ENCODE measurements at regions not wholly inside any gene's neighbourhood (a gene's known extent, or its start where the extent isn't known, plus 50 kb on each side); places are given as distances from the start of the nearest gene placed in this dataset.
"Not testable (repeated sequence)": the region's sequence is repeated elsewhere in the genome, so short reads cannot be mapped to it uniquely, and the experiment has no call there.

- DNase-seq (ENCODE audit: low read depth): no peak
Measured at GRCh38 chr14:104476437-104476836, 103.1 kb upstream of the C14orf180 start.

- no peak for DNase-seq (ENCODE audit: low read depth)
Measured at GRCh38 chr14:104477117-104477623, 102.4 kb upstream of the C14orf180 start.

- DNase-seq (ENCODE audit: low read depth): no peak
Measured at GRCh38 chr14:104477666-104478380, 101.7 kb upstream of the C14orf180 start.

GRCh38 chr14:104478656-104479055, 100.9 kb upstream of the C14orf180 start:
- no peak for DNase-seq (ENCODE audit: low read depth)

- no peak for DNase-seq (ENCODE audit: low read depth)
Measured at GRCh38 chr14:104479901-104480300, 99.7 kb upstream of the C14orf180 start.

GRCh38 chr14:104481323-104481722, 98.2 kb upstream of the C14orf180 start:
- no peak for DNase-seq (ENCODE audit: low read depth)

GRCh38 chr14:104482017-104482416, 97.5 kb upstream of the C14orf180 start:
- DNase-seq (ENCODE audit: low read depth): not testable (repeated sequence)

- no peak for DNase-seq (ENCODE audit: low read depth)
Measured at GRCh38 chr14:104486222-104486923, 93.2 kb upstream of the C14orf180 start.

GRCh38 chr14:104494483-104494882, 85.1 kb upstream of the C14orf180 start:
- DNase-seq (ENCODE audit: low read depth): peak; percentile 65

GRCh38 chr14:104496095-104496494, 83.5 kb upstream of the C14orf180 start:
- DNase-seq (ENCODE audit: low read depth): no peak

GRCh38 chr14:104499784-104500760, 79.5 kb upstream of the C14orf180 start:
- no peak for DNase-seq (ENCODE audit: low read depth)

- no peak for DNase-seq (ENCODE audit: low read depth)
Measured at GRCh38 chr14:104502060-104502459, 77.5 kb upstream of the C14orf180 start.

GRCh38 chr14:104503691-104504090, 75.9 kb upstream of the C14orf180 start:
- DNase-seq (ENCODE audit: low read depth): no peak

GRCh38 chr14:104504172-104504735, 75.3 kb upstream of the C14orf180 start:
- DNase-seq (ENCODE audit: low read depth): no peak

- no peak for DNase-seq (ENCODE audit: low read depth)
Measured at GRCh38 chr14:104505085-104506074, 74.2 kb upstream of the C14orf180 start.

- no peak for DNase-seq (ENCODE audit: low read depth)
Measured at GRCh38 chr14:104506461-104507253, 72.9 kb upstream of the C14orf180 start.

GRCh38 chr14:104507443-104507842, 72.1 kb upstream of the C14orf180 start:
- DNase-seq (ENCODE audit: low read depth): no peak

GRCh38 chr14:104509673-104510072, 69.9 kb upstream of the C14orf180 start:
- DNase-seq (ENCODE audit: low read depth): no peak

GRCh38 chr14:104510216-104510615, 69.3 kb upstream of the C14orf180 start:
- no peak for DNase-seq (ENCODE audit: low read depth)
